ENCODE measurements at regions not wholly inside any gene's neighbourhood (a gene's known extent, or its start where the extent isn't known, plus 50 kb on each side); places are given as distances from the start of the nearest gene placed in this dataset.
A peak's percentile ranks its signal among the peaks of the same experiment; 100 is the strongest.

DNA sequence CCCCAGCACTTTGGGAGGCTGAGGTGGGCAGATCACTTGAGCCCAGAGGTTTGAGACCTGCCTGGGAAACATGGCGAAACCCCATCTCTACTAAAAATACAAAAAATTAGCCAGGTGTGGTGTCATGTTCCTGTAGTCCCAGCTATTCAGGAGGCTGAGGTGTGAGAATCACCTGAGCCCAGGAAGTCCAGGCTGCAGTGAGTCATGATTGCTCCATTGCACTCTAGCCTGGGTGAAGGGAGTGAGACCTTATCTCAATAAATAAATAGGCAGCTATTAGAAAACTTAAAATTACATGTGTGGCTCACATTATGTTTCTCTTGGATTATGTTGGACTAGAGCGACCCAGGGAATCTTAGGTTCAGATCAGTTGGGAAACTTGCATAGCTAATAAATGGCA is 69.7 kb downstream of the RPLP1 start:
- H3K9ac ChIP-seq (ENCODE audit: low read depth, low read length) = no peak overlapping the region
- no peaks in the 10 kb centered on the region for H3K9me3 ChIP-seq (ENCODE audit: insufficient read depth, low read length, severe bottlenecking)
- no peaks in the 10 kb centered on the region for H3K36me3 ChIP-seq (ENCODE audit: insufficient read depth, low read length)
- no peaks in the 10 kb centered on the region for H3K4me1 ChIP-seq (ENCODE audit: insufficient read depth, low read length)
- H3K27me3 ChIP-seq (ENCODE audit: insufficient read depth, low read length, poor library complexity) = no peaks in the 10 kb centered on the region
- H4K20me1 ChIP-seq (ENCODE audit: insufficient read depth, low read length) = no peaks in the 10 kb centered on the region
- H3K4me3 ChIP-seq (ENCODE audit: low read depth in 1 of 2, low read length in 2 of 2) = no peak overlapping the region
- no peak for ATAC-seq (ENCODE audit: insufficient read depth, low read depth)
- H3K4me2 ChIP-seq (ENCODE audit: insufficient read depth, low read length) = no peak overlapping the region
- no peak overlapping the region for H2AFZ ChIP-seq (ENCODE audit: low read depth, low read length)
- TF ChIP-seq EZH2 (IDR thresholded peaks at IDR 0.05; ENCODE audit: borderline replicate concordance, low read depth, low read length, severe bottlenecking) = no peak
- no peak for TF ChIP-seq CTCF (IDR thresholded peaks at IDR 0.05; ENCODE audit: borderline replicate concordance, extremely low read depth, low read length, poor library complexity, severe bottlenecking)
- no peaks in the 10 kb centered on the region for H3K79me2 ChIP-seq (ENCODE audit: insufficient read depth, low read length)
- no peak overlapping the region for H3K27ac ChIP-seq (ENCODE audit: low read length)
- no peak for DNase-seq

DNA sequence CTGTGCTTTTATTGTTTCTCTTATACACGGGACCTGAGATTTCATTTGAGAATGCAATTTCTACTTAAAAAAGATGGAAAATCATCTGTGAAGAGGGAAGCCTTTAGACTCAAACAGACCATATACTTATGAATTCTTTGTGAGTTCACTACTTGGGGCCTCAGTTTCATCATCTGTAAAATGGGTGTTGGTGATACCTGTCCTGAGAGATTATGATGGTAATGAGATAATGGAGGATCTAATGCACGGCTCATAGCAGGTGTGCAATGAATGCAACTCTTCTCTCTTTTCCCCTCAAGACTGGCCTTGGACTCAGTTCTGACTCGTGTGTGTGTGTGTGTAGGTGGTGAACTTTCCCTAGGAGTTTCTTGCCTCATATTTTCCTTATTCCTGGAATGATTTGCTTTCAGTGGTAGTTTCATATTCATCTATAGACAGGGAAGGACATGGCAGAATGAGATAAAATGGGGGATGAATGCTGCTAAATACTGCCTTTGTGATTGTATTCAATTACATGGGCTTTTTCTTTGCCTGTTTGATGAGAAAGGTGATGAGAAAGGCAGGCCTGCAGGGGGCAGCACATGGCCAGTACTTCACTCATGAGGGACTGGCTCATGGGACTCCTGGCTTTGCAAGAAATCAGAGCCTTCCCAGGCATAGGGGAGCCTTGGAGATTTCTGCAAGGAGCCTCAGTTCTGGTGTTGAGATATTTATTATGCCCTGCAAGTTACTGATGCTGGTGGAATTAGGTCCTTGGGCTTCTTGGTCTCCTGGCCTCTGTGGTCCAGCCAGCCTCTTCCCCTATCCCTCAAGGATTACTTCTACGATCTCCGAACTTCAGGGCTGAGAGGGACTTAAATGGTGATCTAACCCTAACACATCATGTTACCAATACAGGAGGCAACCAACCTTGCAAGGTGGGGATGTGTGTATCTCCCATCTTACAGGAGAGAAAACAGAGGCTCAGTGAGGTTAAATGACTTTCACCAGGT is 70.7 kb downstream of the RPLP1 start:
- Histone ChIP-seq H3K9ac (ENCODE audit: low read depth, low read length) (no peak overlapping the region), H3K36me3 (ENCODE audit: insufficient read depth, low read length) (no peaks in the 10 kb centered on the region), H3K9me3 (ENCODE audit: insufficient read depth, low read length, severe bottlenecking) (no peaks in the 10 kb centered on the region), H4K20me1 (ENCODE audit: insufficient read depth, low read length) (no peaks in the 10 kb centered on the region), H3K4me2 (ENCODE audit: insufficient read depth, low read length) (no peak overlapping the region), H3K27ac (ENCODE audit: low read length) (no peak overlapping the region), H2AFZ (ENCODE audit: low read depth, low read length) (no peak overlapping the region), H3K4me1 (ENCODE audit: insufficient read depth, low read length) (no peaks in the 10 kb centered on the region), H3K4me3 (ENCODE audit: low read depth in 1 of 2, low read length in 2 of 2) (no peak overlapping the region), H3K27me3 (ENCODE audit: insufficient read depth, low read length, poor library complexity) (no peaks in the 10 kb centered on the region), H3K79me2 (ENCODE audit: insufficient read depth, low read length) (no peaks in the 10 kb centered on the region)
- TF ChIP-seq CTCF (IDR thresholded peaks at IDR 0.05; ENCODE audit: borderline replicate concordance, extremely low read depth, low read length, poor library complexity, severe bottlenecking) = peak; percentile 61
- TF ChIP-seq EZH2 (IDR thresholded peaks at IDR 0.05; ENCODE audit: borderline replicate concordance, low read depth, low read length, severe bottlenecking) = no peak
- ATAC-seq (ENCODE audit: insufficient read depth, low read depth) (no peak), DNase-seq (peak; percentile 58)

DNA sequence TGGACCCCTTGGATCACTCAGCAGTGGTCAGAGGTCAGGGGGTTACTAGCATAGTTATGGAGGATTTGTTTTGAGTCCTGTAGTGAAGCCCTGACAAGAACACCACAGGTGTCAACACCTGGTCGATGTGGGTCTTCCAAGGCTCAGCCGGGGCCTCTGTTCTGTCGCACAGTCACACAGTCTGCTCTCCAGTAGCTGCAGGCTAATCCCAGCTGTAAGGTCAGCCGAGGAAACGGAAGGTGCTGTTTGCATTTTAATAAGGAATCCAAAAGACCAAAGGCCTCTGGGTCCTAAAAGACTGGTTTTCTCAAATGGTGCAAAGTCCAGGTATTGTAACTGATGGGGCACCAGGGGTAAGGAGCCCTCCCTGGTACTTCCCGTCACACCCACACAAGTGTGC is 71.7 kb downstream of the RPLP1 start:
- DNase-seq (no peak), ATAC-seq (ENCODE audit: insufficient read depth, low read depth) (no peak)
- no peaks in the 10 kb centered on the region for H3K4me1 ChIP-seq (ENCODE audit: insufficient read depth, low read length)
- H3K36me3 ChIP-seq (ENCODE audit: insufficient read depth, low read length) = no peaks in the 10 kb centered on the region
- H3K9me3 ChIP-seq (ENCODE audit: insufficient read depth, low read length, severe bottlenecking) = no peaks in the 10 kb centered on the region
- H2AFZ ChIP-seq (ENCODE audit: low read depth, low read length) = no peak overlapping the region
- H3K4me2 ChIP-seq (ENCODE audit: insufficient read depth, low read length) = no peak overlapping the region
- no peaks in the 10 kb centered on the region for H4K20me1 ChIP-seq (ENCODE audit: insufficient read depth, low read length)
- H3K27me3 ChIP-seq (ENCODE audit: insufficient read depth, low read length, poor library complexity) = no peaks in the 10 kb centered on the region
- TF ChIP-seq CTCF (IDR thresholded peaks at IDR 0.05; ENCODE audit: borderline replicate concordance, extremely low read depth, low read length, poor library complexity, severe bottlenecking) (no peak), EZH2 (IDR thresholded peaks at IDR 0.05; ENCODE audit: borderline replicate concordance, low read depth, low read length, severe bottlenecking) (no peak)
- no peak overlapping the region for H3K27ac ChIP-seq (ENCODE audit: low read length)
- H3K4me3 ChIP-seq (ENCODE audit: low read depth in 1 of 2, low read length in 2 of 2) = no peak overlapping the region
- no peak overlapping the region for H3K9ac ChIP-seq (ENCODE audit: low read depth, low read length)
- no peaks in the 10 kb centered on the region for H3K79me2 ChIP-seq (ENCODE audit: insufficient read depth, low read length)
